Osteoblast (primary cell): ENCODE measurements at regions not wholly inside any gene's neighbourhood (a gene's known extent, or its start where the extent isn't known, plus 50 kb on each side); places are given as distances from the start of the nearest gene placed in this dataset.
A peak's percentile ranks its signal among the peaks of the same experiment; 100 is the strongest.
"Not testable (repeated sequence)": the region's sequence is repeated elsewhere in the genome, so short reads cannot be mapped to it uniquely, and the experiment has no call there.

Source experiments
- DNase-seq: peaks from one replicate; pipeline ENCODE4 v3.0.0; 2011; ENCODE audit warnings: low spot score, mixed read lengths; ENCODE audit not compliant: insufficient read length; ENCODE audit errors: missing footprints
- H2AFZ ChIP-seq: 2 replicates; pipeline ENCODE4 v1.6.0; 2011; ENCODE audit warnings: mild to moderate bottlenecking, low read length
- H3K27ac ChIP-seq: 2 replicates; pipeline ENCODE4 v1.5.1; 2011; ENCODE audit warnings: mild to moderate bottlenecking, low read depth, low read length, moderate library complexity
- H3K27me3 ChIP-seq: 2 replicates; pipeline ENCODE4 v1.6.0; 2012; ENCODE audit warnings: mild to moderate bottlenecking, control low read depth, inconsistent platforms, low read length, moderate library complexity; ENCODE audit not compliant: insufficient read depth
- H3K36me3 ChIP-seq: 2 replicates; pipeline ENCODE4 v1.5.1; 2011; ENCODE audit warnings: mild to moderate bottlenecking, low read length, control low read depth, moderate library complexity; ENCODE audit not compliant: insufficient read depth
- H3K4me1 ChIP-seq: 2 replicates; pipeline ENCODE4 v1.5.1; 2011; ENCODE audit warnings: mild to moderate bottlenecking, low read length, control low read depth, moderate library complexity; ENCODE audit not compliant: insufficient read depth
- H3K4me2 ChIP-seq: 2 replicates; pipeline ENCODE4 v1.6.0; 2011; ENCODE audit warnings: mild to moderate bottlenecking, low read length; ENCODE audit not compliant: insufficient read depth
- H3K4me3 ChIP-seq: fragments of 200-600 bp; sonication (generic); 3 replicates; pipeline ENCODE4 v1.5.1; 2012; ENCODE audit warnings: mild to moderate bottlenecking, low read length, inconsistent platforms; ENCODE audit not compliant: insufficient read depth
- H3K79me2 ChIP-seq: 2 replicates; pipeline ENCODE4 v1.6.0; 2012; ENCODE audit warnings: mild to moderate bottlenecking, low read length, control low read depth, inconsistent platforms; ENCODE audit not compliant: insufficient read depth
- H3K9me3 ChIP-seq: 2 replicates; pipeline ENCODE4 v1.5.1; 2011; ENCODE audit warnings: low read depth, low read length, control low read depth
- H4K20me1 ChIP-seq: 2 replicates; pipeline ENCODE4 v1.6.0; 2012; ENCODE audit warnings: mild to moderate bottlenecking, low read length, control low read depth; ENCODE audit not compliant: insufficient read depth
- TF ChIP-seq, protein P1 (sequence below): IDR thresholded peaks from 2 replicates; pipeline ENCODE4 v1.5.1; 2011; ENCODE audit warnings: mild to moderate bottlenecking, low read depth, low read length, moderate library complexity; ENCODE audit errors: extremely low read depth

DNA sequence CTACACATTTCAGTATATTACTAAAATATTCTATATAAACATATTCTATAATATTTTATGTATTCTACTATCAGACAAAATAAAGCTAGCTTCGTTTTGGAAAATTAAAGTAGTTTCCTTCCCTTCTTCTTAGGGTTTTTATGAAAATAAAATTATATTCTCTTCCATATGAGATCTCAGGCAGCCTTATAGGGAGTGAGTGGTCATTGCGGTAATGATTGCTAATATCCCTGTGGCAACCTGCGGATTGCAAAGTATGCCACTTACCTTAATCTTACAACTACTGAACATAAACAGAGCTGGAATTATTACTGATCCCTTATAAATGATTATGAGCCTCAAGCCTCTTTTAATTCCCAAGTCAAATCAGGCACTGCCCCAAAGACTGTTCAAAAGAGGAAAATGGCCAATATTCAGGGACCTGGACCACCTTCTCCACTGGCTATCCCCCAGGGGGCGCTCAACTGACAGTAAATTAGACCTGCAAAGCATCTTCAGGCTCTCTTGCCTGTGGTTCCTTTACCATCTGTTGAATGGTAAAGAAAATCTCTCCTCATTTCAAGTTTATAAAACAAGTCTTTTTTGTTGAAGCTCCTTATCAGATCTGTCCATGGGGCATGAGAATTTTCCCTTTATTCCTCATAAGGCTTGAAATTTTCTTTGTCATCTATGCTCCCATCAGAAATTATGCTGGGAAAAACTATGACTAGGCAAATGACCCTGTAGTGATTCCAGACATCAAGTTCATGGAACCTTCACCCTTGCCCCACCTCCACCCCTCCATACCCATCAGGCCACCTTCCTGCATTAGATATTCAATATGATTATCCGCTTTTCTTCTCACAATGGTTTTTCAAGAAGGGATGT lies 163.9 kb downstream of the CEMIP2 start:
- TF ChIP-seq, protein P1, sequence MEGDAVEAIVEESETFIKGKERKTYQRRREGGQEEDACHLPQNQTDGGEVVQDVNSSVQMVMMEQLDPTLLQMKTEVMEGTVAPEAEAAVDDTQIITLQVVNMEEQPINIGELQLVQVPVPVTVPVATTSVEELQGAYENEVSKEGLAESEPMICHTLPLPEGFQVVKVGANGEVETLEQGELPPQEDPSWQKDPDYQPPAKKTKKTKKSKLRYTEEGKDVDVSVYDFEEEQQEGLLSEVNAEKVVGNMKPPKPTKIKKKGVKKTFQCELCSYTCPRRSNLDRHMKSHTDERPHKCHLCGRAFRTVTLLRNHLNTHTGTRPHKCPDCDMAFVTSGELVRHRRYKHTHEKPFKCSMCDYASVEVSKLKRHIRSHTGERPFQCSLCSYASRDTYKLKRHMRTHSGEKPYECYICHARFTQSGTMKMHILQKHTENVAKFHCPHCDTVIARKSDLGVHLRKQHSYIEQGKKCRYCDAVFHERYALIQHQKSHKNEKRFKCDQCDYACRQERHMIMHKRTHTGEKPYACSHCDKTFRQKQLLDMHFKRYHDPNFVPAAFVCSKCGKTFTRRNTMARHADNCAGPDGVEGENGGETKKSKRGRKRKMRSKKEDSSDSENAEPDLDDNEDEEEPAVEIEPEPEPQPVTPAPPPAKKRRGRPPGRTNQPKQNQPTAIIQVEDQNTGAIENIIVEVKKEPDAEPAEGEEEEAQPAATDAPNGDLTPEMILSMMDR = peak; percentile 89

DNA sequence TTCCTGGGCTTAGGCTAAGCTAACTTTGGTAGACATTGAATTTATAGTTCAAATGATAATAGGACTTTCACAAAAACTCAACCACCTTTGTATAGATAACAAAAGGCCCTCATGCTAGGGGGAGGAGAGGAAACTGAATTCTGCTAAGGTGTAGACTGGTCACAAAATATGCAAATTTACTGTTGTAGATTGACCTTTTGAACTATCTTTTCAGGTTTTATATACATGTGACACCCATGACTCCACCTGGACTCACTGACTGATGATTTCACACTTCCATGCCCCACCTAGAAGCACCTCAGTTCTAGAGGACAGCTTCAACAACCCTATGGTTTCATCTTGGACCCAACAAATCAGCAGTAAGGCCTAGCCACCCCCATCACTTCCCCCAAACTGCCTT lies 165.7 kb downstream of the CEMIP2 start:
- Histone ChIP-seq H3K36me3 (no peaks in the 10 kb centered on the region), H3K4me1 (peaks cover 2% of the 10 kb centered on the region), H3K79me2 (no peaks in the 10 kb centered on the region), H3K27me3 (no peaks in the 10 kb centered on the region), H2AFZ (no peak overlapping the region), H3K27ac (no peak overlapping the region), H3K4me3 (no peak overlapping the region), H4K20me1 (no peaks in the 10 kb centered on the region), H3K4me2 (no peak overlapping the region), H3K9me3 (no peaks in the 10 kb centered on the region)
- DNase-seq = no peak
- TF ChIP-seq, protein P1 = no peak

More for the DNA sequence above, 163.9 kb downstream of the CEMIP2 start:
- no peak overlapping the region for H2AFZ ChIP-seq
- no peak overlapping the region for H3K4me3 ChIP-seq
- DNase-seq = peak; percentile 79
- H3K36me3 ChIP-seq = no peaks in the 10 kb centered on the region
- no peak overlapping the region for H3K4me2 ChIP-seq
- H3K27me3 ChIP-seq = no peaks in the 10 kb centered on the region
- no peaks in the 10 kb centered on the region for H3K9me3 ChIP-seq
- H3K4me1 ChIP-seq = peaks cover 13% of the 10 kb centered on the region
- no peaks in the 10 kb centered on the region for H3K79me2 ChIP-seq
- no peaks in the 10 kb centered on the region for H4K20me1 ChIP-seq
- no peak overlapping the region for H3K27ac ChIP-seq

DNA sequence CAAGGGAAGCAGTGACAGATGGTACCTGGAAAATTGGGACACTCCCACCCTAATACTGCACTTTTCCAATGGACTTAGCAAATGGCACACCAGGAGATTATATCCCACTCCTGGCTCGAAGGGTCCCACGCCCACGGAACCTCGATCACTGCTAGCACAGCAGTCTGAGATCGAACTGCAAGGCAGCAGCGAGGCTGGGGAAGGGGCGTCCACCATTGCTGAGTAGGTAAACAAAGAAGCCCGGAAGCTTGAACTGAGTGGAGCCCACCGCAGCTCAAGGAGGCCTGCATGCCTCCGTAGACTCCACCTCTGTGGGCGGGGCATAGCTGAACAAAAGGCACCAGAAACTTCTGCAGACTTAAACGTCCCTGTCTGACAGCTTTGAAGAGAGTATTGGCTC lies 172.6 kb downstream of the CEMIP2 start:
- not testable (repeated sequence) for H3K4me3 ChIP-seq, H3K79me2 ChIP-seq, H3K4me2 ChIP-seq, H3K27me3 ChIP-seq, H2AFZ ChIP-seq, H3K27ac ChIP-seq, H4K20me1 ChIP-seq, H3K4me1 ChIP-seq, H3K9me3 ChIP-seq, DNase-seq, H3K36me3 ChIP-seq

DNA sequence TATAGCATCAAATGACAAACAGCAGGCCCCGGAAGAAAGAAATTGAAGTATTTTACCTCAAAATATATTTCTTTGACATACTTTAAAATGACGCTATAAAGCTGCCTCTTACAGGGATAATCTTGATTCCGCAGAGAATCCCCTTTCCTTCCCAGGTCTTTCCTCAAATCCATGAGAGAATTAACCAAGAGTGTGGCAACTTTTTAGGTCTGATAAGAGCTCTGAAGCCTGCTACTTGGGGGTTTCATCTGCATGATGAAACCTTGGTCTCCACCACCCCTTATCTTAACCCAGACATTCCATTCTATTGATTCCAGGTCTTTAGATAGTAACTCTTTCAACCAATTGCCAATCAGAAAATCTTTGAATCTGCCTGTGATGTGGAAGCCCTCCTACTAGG lies 173.8 kb downstream of the CEMIP2 start:
- no peak overlapping the region for H2AFZ ChIP-seq
- H3K36me3 ChIP-seq = no peaks in the 10 kb centered on the region
- no peaks in the 10 kb centered on the region for H3K79me2 ChIP-seq
- no peak for DNase-seq
- no peak overlapping the region for H3K4me2 ChIP-seq
- H3K4me1 ChIP-seq = no peaks in the 10 kb centered on the region
- H3K27ac ChIP-seq = no peak overlapping the region
- no peak overlapping the region for H3K4me3 ChIP-seq
- no peaks in the 10 kb centered on the region for H3K27me3 ChIP-seq
- no peaks in the 10 kb centered on the region for H4K20me1 ChIP-seq
- TF ChIP-seq, protein P1 = no peak
- H3K9me3 ChIP-seq = no peaks in the 10 kb centered on the region
